Ecto neural progenitor cell (in vitro differentiated cells): ENCODE measurements at regions not wholly inside any gene's neighbourhood (a gene's known extent, or its start where the extent isn't known, plus 50 kb on each side); places are given as distances from the start of the nearest gene placed in this dataset.
"Not testable (repeated sequence)": the region's sequence is repeated elsewhere in the genome, so short reads cannot be mapped to it uniquely, and the experiment has no call there.

Source experiments
- DNase-seq: peaks from one replicate; pipeline ENCODE4 v3.0.0-alpha.2; 2018; ENCODE audit warnings: low spot score

- DNase-seq: not testable (repeated sequence)
Measured at GRCh38 chr9:67635067-67635466, 223.7 kb upstream of the ANKRD20A1 start.

GRCh38 chr9:67611900-67612299 is 246.8 kb upstream of the ANKRD20A1 start:
- DNase-seq: not testable (repeated sequence)

GRCh38 chr9:67609872-67610271 is 248.9 kb upstream of the ANKRD20A1 start:
- DNase-seq: not testable (repeated sequence)

- DNase-seq: not testable (repeated sequence)
Measured at GRCh38 chr9:67609435-67609834, 249.3 kb upstream of the ANKRD20A1 start.

GRCh38 chr9:67605113-67605512 is 253.6 kb upstream of the ANKRD20A1 start:
- DNase-seq: not testable (repeated sequence)

DNA sequence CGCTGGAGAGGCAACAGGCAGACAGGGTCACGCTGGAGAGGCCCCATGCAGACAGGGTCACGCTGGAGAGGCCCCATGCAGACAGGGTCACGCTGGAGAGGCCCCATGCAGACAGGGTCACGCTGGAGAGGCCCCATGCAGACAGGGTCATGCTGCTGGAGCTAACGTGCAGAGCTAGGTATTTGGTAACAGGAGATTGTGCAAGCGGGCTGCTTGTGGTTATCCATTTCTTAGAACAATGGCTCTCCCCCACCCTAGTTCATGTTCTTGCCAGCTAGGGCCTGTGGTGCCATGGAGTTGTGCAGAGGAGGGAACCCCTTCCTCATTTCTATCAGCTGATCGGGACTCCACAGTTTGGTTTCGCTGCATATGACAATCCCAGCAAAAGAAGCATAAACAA is 255.1 kb upstream of the ANKRD20A1 start:
- DNase-seq: not testable (repeated sequence)

GRCh38 chr9:67592424-67592823 is 266.3 kb upstream of the ANKRD20A1 start:
- not testable (repeated sequence) for DNase-seq

DNA sequence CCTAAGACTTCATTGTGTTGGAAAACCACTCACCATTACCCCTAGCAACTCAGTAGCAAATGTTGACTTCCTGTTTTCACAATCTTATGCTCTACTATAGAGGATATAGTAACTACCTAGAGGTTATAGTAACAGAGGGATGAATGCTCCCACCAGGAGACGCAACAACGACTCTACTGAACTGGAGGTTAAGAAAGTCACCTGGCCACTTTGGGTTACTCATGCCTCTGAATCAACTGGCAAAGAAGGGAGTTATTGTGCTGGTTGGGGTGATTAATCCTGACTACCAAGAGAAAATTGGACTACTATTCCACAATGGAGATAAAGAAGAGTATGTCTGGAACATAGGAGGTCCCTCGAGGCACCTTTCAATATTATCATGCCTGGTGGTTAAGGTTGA is 302.9 kb upstream of the ANKRD20A1 start:
- DNase-seq: not testable (repeated sequence)

DNA sequence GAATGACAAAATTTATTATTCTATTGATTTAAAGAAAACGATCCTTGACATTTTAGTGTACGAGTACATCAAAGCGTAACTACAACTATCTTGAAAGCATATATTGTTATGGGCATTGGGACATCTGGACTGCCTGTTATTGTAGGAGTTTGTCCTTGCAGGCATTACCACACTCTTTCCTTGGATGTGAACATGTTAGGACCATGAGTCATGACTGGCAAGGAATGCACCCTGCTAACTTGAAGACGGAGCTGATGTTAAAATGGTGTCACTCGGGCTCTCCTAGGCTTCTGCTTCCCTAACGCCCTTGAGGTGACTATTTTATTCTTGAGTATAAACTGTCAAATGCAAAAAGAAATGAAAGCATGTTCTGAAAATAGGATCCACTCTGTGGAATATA is 308.7 kb upstream of the ANKRD20A1 start:
- DNase-seq: not testable (repeated sequence)

DNA sequence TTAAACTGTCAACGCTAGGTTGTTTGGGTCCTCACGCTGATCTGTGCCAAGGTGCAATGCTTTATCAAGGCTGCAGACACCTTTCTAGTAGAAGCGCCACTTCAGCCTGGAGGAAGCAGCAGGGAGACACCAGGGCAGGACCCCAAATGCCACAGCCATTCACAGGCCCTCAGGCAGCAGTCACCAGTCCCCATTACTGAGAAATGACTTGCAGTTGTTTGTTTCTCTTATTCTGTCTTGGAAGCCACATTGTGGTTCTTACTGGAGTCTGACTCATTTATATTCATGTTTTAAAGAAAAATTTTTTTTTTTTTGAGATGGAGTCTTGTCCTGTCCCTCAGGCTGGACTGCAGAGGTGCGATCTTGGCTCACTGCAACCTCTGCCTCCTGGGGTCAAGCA is 328.9 kb upstream of the ANKRD20A1 start:
- not testable (repeated sequence) for DNase-seq

GRCh38 chr9:67516938-67517337 is 341.8 kb upstream of the ANKRD20A1 start:
- DNase-seq: not testable (repeated sequence)

DNA sequence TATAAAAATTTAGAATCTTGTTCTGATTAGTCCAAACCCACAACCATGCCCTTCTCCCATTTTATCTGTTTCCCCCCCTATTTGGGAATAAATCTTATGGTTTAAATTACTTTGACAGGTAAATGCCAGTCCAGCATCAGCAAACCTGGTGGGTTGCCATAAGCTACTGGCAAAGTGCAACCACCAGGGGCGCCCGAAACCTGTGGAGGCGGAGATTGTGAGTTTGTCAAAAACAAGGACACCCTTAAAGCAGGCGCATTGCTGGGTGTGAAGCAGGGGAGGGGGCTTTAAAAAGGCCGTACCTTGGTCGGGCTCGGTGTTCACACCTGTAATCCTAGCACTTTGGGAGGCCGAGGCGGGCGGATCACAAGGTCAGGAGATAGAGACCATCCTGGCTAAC is 344.1 kb upstream of the ANKRD20A1 start:
- not testable (repeated sequence) for DNase-seq

DNA sequence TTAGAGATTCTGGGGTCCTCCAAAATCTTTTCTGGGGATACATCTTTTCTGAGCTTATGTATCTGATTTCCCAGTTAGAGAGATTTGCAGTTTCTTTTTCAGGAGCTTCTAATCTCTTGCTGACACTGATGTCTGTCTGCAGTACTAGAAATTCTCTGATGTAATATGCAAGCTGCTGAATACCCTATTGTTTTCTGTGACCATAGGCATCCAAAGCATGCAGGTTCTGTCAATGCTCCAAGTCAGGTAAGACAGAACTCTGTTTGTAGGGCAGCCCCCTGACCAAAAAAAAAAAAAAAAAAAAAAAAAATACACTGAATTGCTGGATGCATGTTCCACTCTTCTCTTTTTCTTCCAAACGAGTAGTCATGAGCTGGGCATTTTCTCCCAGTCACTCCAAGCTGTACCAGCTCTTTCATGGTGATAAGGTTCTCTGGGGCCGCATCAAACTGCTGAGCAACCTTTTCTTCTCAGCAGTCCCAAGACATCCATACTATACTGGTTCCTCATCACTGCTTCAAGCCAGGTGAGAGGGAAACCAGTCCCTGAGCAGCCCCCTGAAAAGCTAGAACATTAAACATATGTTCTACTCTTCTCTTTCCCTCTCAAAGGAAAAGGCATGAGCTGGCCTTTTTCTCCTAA is 354.9 kb upstream of the ANKRD20A1 start:
- not testable (repeated sequence) for DNase-seq

DNA sequence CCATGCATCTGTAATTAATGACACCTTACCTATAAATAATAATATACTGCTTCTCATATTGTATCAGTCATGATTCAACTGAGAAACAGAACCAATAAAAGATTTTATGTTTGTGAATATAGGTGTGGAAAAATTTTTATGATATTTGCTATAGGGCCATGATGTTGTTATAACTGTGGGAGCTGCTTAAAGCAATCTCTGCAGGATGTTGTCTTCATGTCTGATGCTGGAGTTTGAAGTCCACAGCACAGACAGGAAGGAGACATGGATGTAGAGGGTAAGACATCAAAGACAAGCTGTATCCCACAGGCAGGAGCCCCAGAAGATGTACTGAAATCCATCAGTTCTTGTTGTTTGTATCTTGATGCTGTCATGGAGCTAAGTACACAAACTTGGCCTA is 366.7 kb upstream of the ANKRD20A1 start:
- not testable (repeated sequence) for DNase-seq

GRCh38 chr9:67477465-67477864 is 381.3 kb upstream of the ANKRD20A1 start:
- DNase-seq: not testable (repeated sequence)

DNA sequence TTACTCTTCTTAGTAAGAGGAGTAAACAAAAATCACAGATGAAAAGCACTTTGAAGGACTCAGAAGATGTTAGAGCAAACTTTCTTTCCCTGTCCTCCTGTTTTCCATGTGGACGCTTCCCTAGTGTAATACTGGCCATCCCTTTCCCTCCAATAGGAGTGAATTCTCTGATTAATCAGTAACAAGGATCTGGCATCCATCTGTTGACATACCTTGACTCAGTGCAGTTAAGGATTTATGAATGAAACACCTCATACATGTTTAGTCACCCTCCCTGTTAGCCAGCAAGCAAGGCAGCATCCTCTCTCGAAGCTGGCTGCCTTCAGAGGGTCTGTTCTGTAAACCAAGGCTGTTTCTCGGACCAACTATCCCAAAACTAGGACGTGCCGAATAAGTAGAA is 388.0 kb upstream of the ANKRD20A1 start:
- DNase-seq: not testable (repeated sequence)

DNA sequence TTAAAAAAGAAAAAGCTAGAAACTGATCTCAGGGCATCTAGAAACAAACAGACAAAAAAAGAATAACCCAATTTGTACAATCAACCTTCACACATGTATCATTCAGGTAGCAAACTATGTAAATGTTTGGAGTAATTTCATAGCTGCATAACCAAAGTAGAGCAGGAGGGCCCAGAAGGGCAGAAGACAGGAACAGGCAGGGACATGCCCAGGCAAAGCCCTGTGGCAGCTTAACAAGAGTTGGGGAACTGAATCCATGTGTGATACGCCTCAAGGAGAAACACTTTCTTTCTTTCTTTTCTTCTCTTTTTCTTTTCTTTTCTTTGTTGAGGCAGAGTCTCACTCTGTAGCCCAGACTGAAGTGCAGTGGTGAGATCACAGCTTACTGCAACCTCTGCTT is 390.4 kb upstream of the ANKRD20A1 start:
- not testable (repeated sequence) for DNase-seq

GRCh38 chr9:67461796-67462757 is 396.7 kb upstream of the ANKRD20A1 start:
- DNase-seq: not testable (repeated sequence)

- DNase-seq: not testable (repeated sequence)
Measured at GRCh38 chr9:67452941-67453340, 405.8 kb upstream of the ANKRD20A1 start.

GRCh38 chr9:67442313-67442712 is 416.4 kb upstream of the ANKRD20A1 start:
- DNase-seq: not testable (repeated sequence)

DNA sequence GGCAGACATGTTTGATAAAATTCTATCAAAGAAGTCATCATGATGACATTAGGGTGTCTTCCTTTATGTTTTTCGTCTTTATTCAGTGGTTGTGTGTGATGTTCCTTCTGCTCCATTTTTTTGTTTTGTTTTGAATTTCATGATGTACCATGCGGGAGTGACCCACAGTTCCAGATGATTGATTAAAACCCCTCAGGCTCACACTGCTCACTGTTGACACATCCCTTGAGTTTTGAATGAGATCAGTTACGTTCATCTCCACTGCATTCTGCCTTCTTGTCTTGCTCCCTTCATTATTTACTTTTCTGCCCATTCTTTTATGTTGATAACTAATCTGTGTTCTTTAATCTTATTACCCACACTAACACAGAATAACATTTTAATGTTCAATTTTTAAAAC is 421.7 kb upstream of the ANKRD20A1 start:
- DNase-seq: not testable (repeated sequence)

DNA sequence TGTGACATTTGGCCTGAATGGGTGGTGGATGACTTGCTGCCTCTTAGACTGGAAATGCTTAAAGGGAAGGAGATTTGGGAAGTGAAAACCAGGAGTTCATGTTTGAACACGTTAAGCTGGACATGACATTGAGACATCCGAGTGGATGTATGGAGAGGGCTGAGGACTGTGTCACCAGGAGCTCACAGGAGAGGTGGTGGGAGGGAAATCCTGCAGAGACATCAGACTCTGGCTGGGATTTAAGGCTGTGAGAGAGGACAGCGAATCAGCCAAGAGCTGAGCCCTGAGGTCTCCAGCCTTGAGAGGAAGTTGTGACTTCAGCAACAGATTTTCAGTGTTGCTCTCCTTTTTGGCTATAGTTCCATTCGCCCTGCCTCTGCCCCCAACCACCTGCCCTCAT is 432.5 kb upstream of the SPATA31A3 start:
- DNase-seq: not testable (repeated sequence)
